ENCODE measurements at regions not wholly inside any gene's neighbourhood (a gene's known extent, or its start where the extent isn't known, plus 50 kb on each side); places are given as distances from the start of the nearest gene placed in this dataset.

GRCh38 chr11:34826384-34826726 lies 89.8 kb downstream of the APIP start:
- TF ChIP-seq CTCF (IDR thresholded peaks at IDR 0.05 in 8 of 11, conservative IDR thresholded peaks at IDR 0.05 in 3 of 11) (no peak), POLR2AphosphoS5 (IDR thresholded peaks at IDR 0.05) (no peak), POLR2A (IDR thresholded peaks at IDR 0.05) (no peak)

Measured in spleen (tissue), 7 donors.